ENCODE measurements at regions not wholly inside any gene's neighbourhood (a gene's known extent, or its start where the extent isn't known, plus 50 kb on each side); places are given as distances from the start of the nearest gene placed in this dataset.

- intact Hi-C loops (cut with micrococcal nuclease), result loop anchor here (2.0 to 5.0 kb wide), 3 partner anchors 211 to 616 kb away; no protein-coding TSS in a partner anchor
Measured at GRCh38 chr7:130896051-130896881, 162.3 kb upstream of the KLF14 start.

- intact Hi-C loops (cut with micrococcal nuclease), result loop anchor here (1.0 to 5.0 kb wide), 8 partner anchors 16 to 615 kb away; no protein-coding TSS in a partner anchor
Measured at GRCh38 chr7:130896898-130897514, 163.0 kb upstream of the KLF14 start.

GRCh38 chr7:130897515-130898419 lies 163.8 kb upstream of the KLF14 start:
- intact Hi-C loops (cut with micrococcal nuclease), result loop anchor here (1.0 to 5.0 kb wide), 8 partner anchors 16 to 615 kb away; no protein-coding TSS in a partner anchor

- intact Hi-C loops (cut with micrococcal nuclease), result loop anchor here (5.0 kb wide), 2 partner anchors 208 to 613 kb away; no protein-coding TSS in a partner anchor
Measured at GRCh38 chr7:130899071-130899560, 165.1 kb upstream of the KLF14 start.

GRCh38 chr7:130899638-130900401 lies 165.8 kb upstream of the KLF14 start:
- intact Hi-C loops (cut with micrococcal nuclease), result loop anchor here (5.0 kb wide), 2 partner anchors 207 to 612 kb away; no protein-coding TSS in a partner anchor

GRCh38 chr7:130900471-130901076 lies 166.6 kb upstream of the KLF14 start:
- intact Hi-C loops (cut with micrococcal nuclease), result no loop called here

- intact Hi-C loops (cut with micrococcal nuclease), result no loop called here
Measured at GRCh38 chr7:130901209-130901783, 167.3 kb upstream of the KLF14 start.

GRCh38 chr7:130902755-130903357 lies 168.8 kb upstream of the KLF14 start:
- intact Hi-C loops (cut with micrococcal nuclease), result no loop called here

GRCh38 chr7:130903358-130903974 lies 169.5 kb upstream of the KLF14 start:
- intact Hi-C loops (cut with micrococcal nuclease), result no loop called here

- intact Hi-C loops (cut with micrococcal nuclease), result no loop called here
Measured at GRCh38 chr7:130904031-130904757, 170.2 kb upstream of the KLF14 start.

GRCh38 chr7:130904792-130905191 lies 170.8 kb upstream of the KLF14 start:
- intact Hi-C loops (cut with micrococcal nuclease), result no loop called here

- intact Hi-C loops (cut with micrococcal nuclease), result no loop called here
Measured at GRCh38 chr7:130906575-130906974, 172.6 kb upstream of the KLF14 start.

- intact Hi-C loops (cut with micrococcal nuclease), result no loop called here
Measured at GRCh38 chr7:130907439-130907838, 173.4 kb upstream of the KLF14 start.

- intact Hi-C loops (cut with micrococcal nuclease), result no loop called here
Measured at GRCh38 chr7:130908345-130909160, 174.5 kb upstream of the KLF14 start.

GRCh38 chr7:130909161-130909836 lies 175.3 kb upstream of the KLF14 start:
- intact Hi-C loops (cut with micrococcal nuclease), result no loop called here

GRCh38 chr7:130909881-130910672 lies 176.1 kb upstream of the KLF14 start:
- intact Hi-C loops (cut with micrococcal nuclease), result loop anchor here (5.0 kb wide), 2 partner anchors 122 to 322 kb away; no protein-coding TSS in a partner anchor
